ENCODE measurements at regions not wholly inside any gene's neighbourhood (a gene's known extent, or its start where the extent isn't known, plus 50 kb on each side); places are given as distances from the start of the nearest gene placed in this dataset.

DNA sequence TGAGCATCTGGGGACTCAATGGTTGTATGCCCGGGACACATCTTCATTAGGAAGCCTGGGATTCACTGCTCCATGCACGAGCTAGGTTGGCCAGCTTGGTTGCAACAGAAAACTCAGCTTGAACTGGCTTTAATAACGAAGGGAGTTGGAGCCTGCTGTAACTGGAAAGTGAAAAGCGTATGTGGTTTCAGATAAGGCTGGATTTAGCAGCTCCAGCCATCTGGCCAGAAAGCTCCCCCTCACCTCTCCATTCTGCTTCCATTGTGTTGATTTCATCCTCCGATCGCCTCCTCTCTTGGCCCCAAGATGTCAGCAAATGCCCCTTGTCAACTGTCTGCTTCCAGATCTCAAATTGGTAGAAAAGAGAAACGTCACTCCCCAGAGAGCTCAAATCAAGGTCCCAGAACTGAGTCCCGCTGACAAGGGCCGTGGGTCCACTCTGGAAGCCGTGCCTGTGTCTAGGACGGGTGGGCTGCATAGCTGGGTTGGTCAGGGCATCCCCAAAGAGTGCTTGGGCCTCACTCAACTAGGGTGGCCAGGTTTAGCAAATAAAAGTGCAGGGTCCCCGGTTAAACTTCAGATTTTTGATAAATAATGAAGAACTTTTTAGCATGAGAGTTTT is 117.0 kb upstream of the PMEPA1 start:
- TF ChIP-seq, protein P1, sequence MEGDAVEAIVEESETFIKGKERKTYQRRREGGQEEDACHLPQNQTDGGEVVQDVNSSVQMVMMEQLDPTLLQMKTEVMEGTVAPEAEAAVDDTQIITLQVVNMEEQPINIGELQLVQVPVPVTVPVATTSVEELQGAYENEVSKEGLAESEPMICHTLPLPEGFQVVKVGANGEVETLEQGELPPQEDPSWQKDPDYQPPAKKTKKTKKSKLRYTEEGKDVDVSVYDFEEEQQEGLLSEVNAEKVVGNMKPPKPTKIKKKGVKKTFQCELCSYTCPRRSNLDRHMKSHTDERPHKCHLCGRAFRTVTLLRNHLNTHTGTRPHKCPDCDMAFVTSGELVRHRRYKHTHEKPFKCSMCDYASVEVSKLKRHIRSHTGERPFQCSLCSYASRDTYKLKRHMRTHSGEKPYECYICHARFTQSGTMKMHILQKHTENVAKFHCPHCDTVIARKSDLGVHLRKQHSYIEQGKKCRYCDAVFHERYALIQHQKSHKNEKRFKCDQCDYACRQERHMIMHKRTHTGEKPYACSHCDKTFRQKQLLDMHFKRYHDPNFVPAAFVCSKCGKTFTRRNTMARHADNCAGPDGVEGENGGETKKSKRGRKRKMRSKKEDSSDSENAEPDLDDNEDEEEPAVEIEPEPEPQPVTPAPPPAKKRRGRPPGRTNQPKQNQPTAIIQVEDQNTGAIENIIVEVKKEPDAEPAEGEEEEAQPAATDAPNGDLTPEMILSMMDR (conservative IDR thresholded peaks at IDR 0.05; ENCODE audit: low read depth, low read length) = no peak
- TF ChIP-seq EZH2 (IDR thresholded peaks at IDR 0.05; ENCODE audit: borderline replicate concordance, low read depth, low read length, poor library complexity, severe bottlenecking) = no peak
